GM12873 (cell line): ENCODE measurements at regions not wholly inside any gene's neighbourhood (a gene's known extent, or its start where the extent isn't known, plus 50 kb on each side); places are given as distances from the start of the nearest gene placed in this dataset.

Experiments used
- TF ChIP-seq, protein P1 (sequence below): IDR thresholded peaks from 2 replicates; pipeline ENCODE4 v1.5.1; 2012; ENCODE audit warnings: low read depth, mild to moderate bottlenecking, moderate library complexity, low read length, control low read depth; ENCODE audit not compliant: insufficient read depth; ENCODE audit errors: missing control alignments

DNA sequence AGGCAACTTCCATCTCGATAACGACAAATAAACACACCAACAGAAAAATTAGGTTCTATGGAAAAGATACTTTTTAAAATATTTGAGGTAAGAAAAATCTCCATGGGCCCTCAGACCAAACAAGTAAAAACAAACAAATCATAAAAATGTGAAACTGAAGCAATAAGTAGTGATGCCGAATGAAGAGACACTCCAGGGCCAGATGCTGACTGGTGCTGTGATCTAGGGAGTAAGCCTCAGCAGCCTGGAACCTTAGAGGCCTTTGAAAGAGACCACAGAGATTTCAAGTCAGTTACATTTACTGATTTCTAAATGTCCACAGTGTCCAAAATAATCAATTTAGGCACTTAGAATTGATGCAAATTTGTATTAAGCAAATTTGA is 1144.7 kb downstream of the CNTNAP5 start:
- TF ChIP-seq, protein P1, sequence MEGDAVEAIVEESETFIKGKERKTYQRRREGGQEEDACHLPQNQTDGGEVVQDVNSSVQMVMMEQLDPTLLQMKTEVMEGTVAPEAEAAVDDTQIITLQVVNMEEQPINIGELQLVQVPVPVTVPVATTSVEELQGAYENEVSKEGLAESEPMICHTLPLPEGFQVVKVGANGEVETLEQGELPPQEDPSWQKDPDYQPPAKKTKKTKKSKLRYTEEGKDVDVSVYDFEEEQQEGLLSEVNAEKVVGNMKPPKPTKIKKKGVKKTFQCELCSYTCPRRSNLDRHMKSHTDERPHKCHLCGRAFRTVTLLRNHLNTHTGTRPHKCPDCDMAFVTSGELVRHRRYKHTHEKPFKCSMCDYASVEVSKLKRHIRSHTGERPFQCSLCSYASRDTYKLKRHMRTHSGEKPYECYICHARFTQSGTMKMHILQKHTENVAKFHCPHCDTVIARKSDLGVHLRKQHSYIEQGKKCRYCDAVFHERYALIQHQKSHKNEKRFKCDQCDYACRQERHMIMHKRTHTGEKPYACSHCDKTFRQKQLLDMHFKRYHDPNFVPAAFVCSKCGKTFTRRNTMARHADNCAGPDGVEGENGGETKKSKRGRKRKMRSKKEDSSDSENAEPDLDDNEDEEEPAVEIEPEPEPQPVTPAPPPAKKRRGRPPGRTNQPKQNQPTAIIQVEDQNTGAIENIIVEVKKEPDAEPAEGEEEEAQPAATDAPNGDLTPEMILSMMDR: no peak

DNA sequence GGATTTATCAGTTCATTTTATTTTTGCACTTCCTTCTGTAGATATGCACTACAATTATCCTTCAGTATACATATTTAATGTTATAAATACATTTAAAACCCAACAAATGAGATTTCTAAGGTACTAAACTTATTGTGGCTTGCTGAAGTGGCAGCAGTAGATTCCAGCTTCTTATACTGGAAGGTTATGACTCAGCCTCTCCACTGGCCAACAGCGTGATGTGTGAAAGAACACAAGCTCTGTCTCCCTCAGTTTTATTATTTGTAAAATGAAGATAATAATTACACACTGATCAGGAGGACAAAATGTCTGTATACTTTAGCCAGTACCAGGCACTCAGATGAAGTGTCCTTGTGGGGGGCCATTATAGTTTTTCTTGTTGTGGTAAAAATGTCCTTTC is 1147.1 kb downstream of the CNTNAP5 start:
- TF ChIP-seq, protein P1: no peak

DNA sequence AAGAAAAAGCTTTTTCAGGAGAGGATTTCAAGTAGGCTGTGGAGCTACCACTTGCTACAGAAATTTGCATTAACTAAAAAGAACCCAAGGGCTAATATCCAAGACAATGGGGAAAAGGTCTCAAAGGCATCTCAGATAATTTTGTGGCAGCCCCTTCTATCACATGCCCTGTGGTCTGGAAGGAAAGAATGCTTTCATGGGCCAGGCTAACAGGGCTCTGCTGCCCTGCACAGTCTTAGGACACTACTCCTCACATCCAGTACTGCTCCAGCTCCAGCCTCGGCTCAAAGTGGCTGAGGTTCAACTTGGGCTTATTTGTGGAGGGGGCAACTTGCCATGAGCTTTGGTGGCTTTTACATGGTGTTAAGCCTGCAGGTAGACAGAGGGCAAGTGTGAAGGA is 1150.3 kb downstream of the CNTNAP5 start:
- TF ChIP-seq, protein P1: no peak

DNA sequence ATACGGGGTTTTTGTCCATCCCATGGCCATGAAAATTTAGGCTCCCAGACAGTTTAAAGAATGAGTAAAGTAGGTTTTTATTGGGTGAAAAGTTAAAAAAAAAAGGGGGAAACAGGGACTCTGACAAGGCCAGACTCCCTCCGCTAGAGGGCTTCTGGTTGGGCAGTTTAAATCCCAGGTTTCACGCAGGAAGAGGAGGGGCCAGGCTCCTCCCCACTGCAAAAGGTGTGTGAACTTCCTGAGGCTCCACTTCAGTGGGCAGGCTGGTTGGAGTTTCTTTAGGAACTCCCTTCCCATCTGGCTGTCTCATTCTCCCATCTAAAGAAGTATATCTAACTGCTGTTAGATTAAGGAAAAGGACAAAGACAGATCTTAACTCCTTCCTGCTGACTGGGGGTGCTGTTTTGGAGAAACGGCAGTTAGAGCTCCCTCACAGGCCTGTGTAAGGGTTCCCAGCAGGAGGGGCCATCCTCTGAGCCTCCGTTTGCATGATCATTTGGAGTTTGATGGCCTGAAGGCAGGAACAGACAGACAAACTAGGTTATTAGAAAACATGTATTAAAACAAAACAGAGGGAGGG is 1160.7 kb downstream of the CNTNAP5 start:
- TF ChIP-seq, protein P1: no peak

DNA sequence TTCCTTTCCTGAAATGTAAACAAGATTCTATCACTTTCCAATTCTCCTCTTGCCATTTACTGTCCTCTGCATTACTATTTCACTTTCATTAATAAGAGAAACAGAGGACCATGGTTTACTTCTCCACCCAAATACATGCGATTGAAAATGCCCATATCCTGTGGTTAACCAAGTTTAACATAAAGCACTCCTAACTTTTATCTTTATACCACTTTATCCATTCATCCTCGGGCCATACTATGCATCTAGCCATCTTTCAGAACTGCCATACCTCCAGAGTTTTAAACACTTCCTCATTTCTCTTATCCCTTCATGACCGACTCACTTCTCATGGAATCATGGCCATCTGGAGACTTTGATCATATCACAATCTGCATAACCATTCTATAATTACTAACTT is 1182.3 kb downstream of the CNTNAP5 start:
- TF ChIP-seq, protein P1: no peak

DNA sequence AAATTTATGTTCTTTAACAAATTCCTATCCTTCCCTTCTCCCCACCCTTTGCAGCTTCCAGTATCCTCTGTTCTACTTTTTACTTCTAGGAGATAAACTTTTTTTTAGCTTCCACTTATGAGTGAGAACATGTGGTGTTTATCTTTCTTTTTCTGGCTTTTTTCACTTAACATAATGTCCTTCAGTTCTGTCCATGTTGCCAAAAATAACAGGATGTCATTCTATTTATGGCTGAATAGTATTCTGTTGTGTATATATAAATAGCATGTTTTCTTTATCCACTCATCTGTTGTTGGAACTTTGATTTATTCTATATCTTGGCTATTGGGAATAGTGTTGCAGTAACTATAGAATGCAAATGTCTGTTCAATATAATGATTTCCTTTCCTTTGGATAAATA is 1191.2 kb downstream of the CNTNAP5 start:
- TF ChIP-seq, protein P1: no peak

DNA sequence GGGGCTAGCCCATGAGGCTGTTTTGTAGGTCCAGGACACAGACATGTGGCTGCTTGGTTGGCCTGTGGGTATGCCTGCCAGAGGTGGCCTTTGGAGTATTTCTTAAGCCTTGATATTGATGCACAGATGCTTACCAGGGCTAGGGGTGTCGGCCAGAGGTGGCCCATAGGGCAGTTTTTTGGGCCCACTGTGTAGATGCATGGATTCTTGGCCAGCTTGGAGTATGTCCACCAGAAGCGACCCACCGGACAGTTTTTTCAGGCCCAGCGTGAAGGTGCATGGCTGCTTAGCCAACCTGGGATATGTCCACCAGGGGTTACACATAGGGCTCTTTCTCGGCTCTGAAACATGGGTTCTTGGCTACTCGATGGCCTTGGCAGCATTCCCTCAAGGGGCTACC is 1199.1 kb downstream of the CNTNAP5 start:
- TF ChIP-seq, protein P1: no peak
